Naive B cell (primary cell): ENCODE measurements at regions not wholly inside any gene's neighbourhood (a gene's known extent, or its start where the extent isn't known, plus 50 kb on each side); places are given as distances from the start of the nearest gene placed in this dataset.

Experiments used
- ATAC-seq, 2 donors: fragments of 150-1000 bp; cut with Tn5 transposase; 2 replicates each; pipeline ENCODE4 v1.10.0; 2021; ENCODE audit warnings: low read depth in 2 of 2, mild to moderate bottlenecking in 2 of 2, moderate library complexity in 2 of 2
- DNase-seq: peaks from one replicate; pipeline ENCODE4 v3.0.0; 2022
- H3K27ac Mint-ChIP-seq, 6 donors: one replicate each; pipeline ENCODE4 v1.8.0; 2020 to 2022; ENCODE audit warnings: mild to moderate bottlenecking in 6 of 6, mixed read lengths in 6 of 6, moderate library complexity in 5 of 6, inconsistent platforms in 2 of 6
- H3K27me3 Mint-ChIP-seq, 3 donors: one replicate each; pipeline ENCODE4 v1.8.0; 2021 to 2022; ENCODE audit warnings: mixed read lengths in 3 of 3, mild to moderate bottlenecking in 1 of 3
- H3K36me3 Mint-ChIP-seq, 2 donors: one replicate each; pipeline ENCODE4 v1.8.0; 2020 to 2022; ENCODE audit warnings: mixed read lengths in 2 of 2, inconsistent platforms in 1 of 2, mild to moderate bottlenecking in 1 of 2
- H3K4me1 Mint-ChIP-seq, 3 donors: one replicate each; pipeline ENCODE4 v1.8.0; 2020 to 2022; ENCODE audit warnings: mixed read lengths in 3 of 3, inconsistent platforms in 1 of 3, mild to moderate bottlenecking in 1 of 3, moderate library complexity in 1 of 3
- H3K4me3 Mint-ChIP-seq, 8 donors: one replicate each; pipeline ENCODE4 v1.8.0; 2020 to 2022; ENCODE audit warnings: mild to moderate bottlenecking in 8 of 8, mixed read lengths in 8 of 8, moderate library complexity in 8 of 8, inconsistent platforms in 2 of 8
- H3K9me3 Mint-ChIP-seq, 7 donors: one replicate each; pipeline ENCODE4 v1.8.0; 2020 to 2022; ENCODE audit warnings: mixed read lengths in 7 of 7, mild to moderate bottlenecking in 5 of 7, inconsistent platforms in 2 of 7, moderate library complexity in 1 of 7

- Mint-ChIP-seq H3K27ac (peak overlapping the region in 1 of 6 donors; percentile 3), H3K4me3 (no peak overlapping the region), H3K27me3 (peaks cover 0 to 34% (median 0%) of the 10 kb centered on the region in 3 donors), H3K4me1 (peaks cover 14 to 25% (median 19%) of the 10 kb centered on the region in 3 donors), H3K36me3 (no peaks in the 10 kb centered on the region), H3K9me3 (peaks cover 0 to 1% (median 0%) of the 10 kb centered on the region in 7 donors)
- ATAC-seq (no peak), DNase-seq (no peak)
These were observed 54.7 kb upstream of the FAM9C start for GRCh38 chrX:13099121-13099520.

GRCh38 chrX:13096728-13097127 lies 52.3 kb upstream of the FAM9C start:
- no peaks in the 10 kb centered on the region for H3K36me3 Mint-ChIP-seq
- H3K9me3 Mint-ChIP-seq: peaks cover 0 to 7% (median 0%) of the 10 kb centered on the region in 7 donors
- no peak overlapping the region for H3K4me3 Mint-ChIP-seq
- H3K27me3 Mint-ChIP-seq: peaks cover 0 to 20% (median 0%) of the 10 kb centered on the region in 3 donors
- H3K27ac Mint-ChIP-seq: peak overlapping the region in 1 of 6 donors; percentile 7
- no peak for DNase-seq
- no peak for ATAC-seq
- H3K4me1 Mint-ChIP-seq: peaks cover 28 to 46% (median 41%) of the 10 kb centered on the region in 3 donors

- Mint-ChIP-seq H3K4me1 (peaks cover 20 to 49% (median 27%) of the 10 kb centered on the region in 3 donors), H3K9me3 (peaks cover 0 to 7% (median 0%) of the 10 kb centered on the region in 7 donors), H3K27me3 (peaks cover 0 to 5% (median 0%) of the 10 kb centered on the region in 3 donors), H3K4me3 (no peak overlapping the region), H3K27ac (peak overlapping the region in 3 of 6 donors; percentile 20 to 97 (median 63)), H3K36me3 (no peaks in the 10 kb centered on the region)
- DNase-seq (no peak), ATAC-seq (no peak)
These were observed 50.5 kb upstream of the FAM9C start for GRCh38 chrX:13094828-13095341.

GRCh38 chrX:13094374-13094773 lies 50.0 kb upstream of the FAM9C start:
- ATAC-seq: no peak
- no peaks in the 10 kb centered on the region for H3K36me3 Mint-ChIP-seq
- peak overlapping the region in 1 of 8 donors; percentile 30 for H3K4me3 Mint-ChIP-seq
- H3K4me1 Mint-ChIP-seq: peaks cover 20 to 51% (median 27%) of the 10 kb centered on the region in 3 donors
- DNase-seq: no peak
- H3K9me3 Mint-ChIP-seq: peaks cover 0 to 7% (median 0%) of the 10 kb centered on the region in 7 donors
- peak overlapping the region in 4 of 6 donors; percentile 17 to 97 (median 54) for H3K27ac Mint-ChIP-seq
- H3K27me3 Mint-ChIP-seq: peaks cover 0 to 5% (median 0%) of the 10 kb centered on the region in 3 donors
